Thyroid gland (tissue), 4 donors: ENCODE measurements at regions not wholly inside any gene's neighbourhood (a gene's known extent, or its start where the extent isn't known, plus 50 kb on each side); places are given as distances from the start of the nearest gene placed in this dataset.

Source experiments
- POLR2A ChIP-seq, 2 donors: fragments of 450-650 bp; IDR thresholded peaks; one replicate each; pipeline ENCODE4 v1.6.1; 2017; ENCODE audit warnings: antibody characterized with exemption in 2 of 2, mild to moderate bottlenecking in 2 of 2, moderate library complexity in 1 of 2
- TF ChIP-seq, protein P1 (sequence below), 6 experiments: fragments of 200-600 bp in 3 of 6; fragments of 450-650 bp in 3 of 6; sonication (generic) in 3 of 6; IDR thresholded peaks; one replicate each; pipeline ENCODE4 v1.5.1; 2016 to 2019; ENCODE audit warnings: antibody characterized with exemption in 6 of 6, mild to moderate bottlenecking in 2 of 6, inconsistent platforms in 1 of 6, moderate library complexity in 1 of 6

DNA sequence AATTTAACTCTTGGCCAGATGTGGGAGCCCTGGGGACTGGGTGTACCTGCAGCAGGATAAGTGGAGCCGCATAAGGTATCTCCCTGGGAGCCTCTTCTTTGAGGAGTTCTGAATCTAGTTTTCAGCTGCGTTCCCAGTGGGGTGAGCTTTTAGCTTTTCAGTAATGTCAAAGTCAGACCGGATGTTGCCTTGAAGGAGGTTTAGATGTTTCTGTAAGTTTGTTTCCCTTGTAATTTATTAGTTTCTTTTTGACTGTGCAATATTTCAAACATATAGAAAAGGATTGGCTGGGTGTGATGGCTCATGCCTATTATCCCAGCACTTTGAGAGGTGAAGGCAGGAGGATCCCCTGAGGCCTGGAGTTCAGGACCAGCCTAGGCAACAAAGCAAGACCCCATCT lies 98.6 kb upstream of the EEF2KMT start:
- TF ChIP-seq, protein P1, sequence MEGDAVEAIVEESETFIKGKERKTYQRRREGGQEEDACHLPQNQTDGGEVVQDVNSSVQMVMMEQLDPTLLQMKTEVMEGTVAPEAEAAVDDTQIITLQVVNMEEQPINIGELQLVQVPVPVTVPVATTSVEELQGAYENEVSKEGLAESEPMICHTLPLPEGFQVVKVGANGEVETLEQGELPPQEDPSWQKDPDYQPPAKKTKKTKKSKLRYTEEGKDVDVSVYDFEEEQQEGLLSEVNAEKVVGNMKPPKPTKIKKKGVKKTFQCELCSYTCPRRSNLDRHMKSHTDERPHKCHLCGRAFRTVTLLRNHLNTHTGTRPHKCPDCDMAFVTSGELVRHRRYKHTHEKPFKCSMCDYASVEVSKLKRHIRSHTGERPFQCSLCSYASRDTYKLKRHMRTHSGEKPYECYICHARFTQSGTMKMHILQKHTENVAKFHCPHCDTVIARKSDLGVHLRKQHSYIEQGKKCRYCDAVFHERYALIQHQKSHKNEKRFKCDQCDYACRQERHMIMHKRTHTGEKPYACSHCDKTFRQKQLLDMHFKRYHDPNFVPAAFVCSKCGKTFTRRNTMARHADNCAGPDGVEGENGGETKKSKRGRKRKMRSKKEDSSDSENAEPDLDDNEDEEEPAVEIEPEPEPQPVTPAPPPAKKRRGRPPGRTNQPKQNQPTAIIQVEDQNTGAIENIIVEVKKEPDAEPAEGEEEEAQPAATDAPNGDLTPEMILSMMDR (IDR thresholded peaks at IDR 0.05) = no peak
- TF ChIP-seq POLR2A (IDR thresholded peaks at IDR 0.05) = no peak
